IMR-90 (cell line): ENCODE measurements at regions not wholly inside any gene's neighbourhood (a gene's known extent, or its start where the extent isn't known, plus 50 kb on each side); places are given as distances from the start of the nearest gene placed in this dataset.

ENCODE experiments used
- ATAC-seq: fragments of 200-7000 bp; cut with Tn5 transposase; 2 replicates; pipeline ENCODE4 v1.9.1; 2020; ENCODE audit warnings: low read depth, mild to moderate bottlenecking, moderate library complexity
- BruUV-seq: library from RNA; stranded (reverse); fragments of 400-500 nt; replicated peaks from 2 replicates; lab custom pipeline; 2021; lab: Mats Ljungman, UMichigan
- CTCF ChIA-PET: fragments of 300-600 bp; formaldehyde crosslinking; extraction: SDS; loops from one replicate; lab custom pipeline; 2021; ENCODE audit warnings: antibody characterized with exemption; lab: Yijun Ruan, JAX
- POLR2A ChIA-PET: fragments of 300-600 bp; sonication (Branson Sonifier 250); formaldehyde crosslinking; loops from one replicate; lab custom pipeline; 2022; ENCODE audit warnings: antibody characterized with exemption; ENCODE audit not compliant: unreplicated experiment; lab: Charles Lee
- DNase-seq: peaks from one replicate; pipeline ENCODE4 v3.0.0; 2013
- H2AFZ ChIP-seq: replicated peaks from 2 replicates; pipeline ENCODE3; 2013; ENCODE audit warnings: low read length, mild to moderate bottlenecking; ENCODE audit not compliant: poor library complexity
- H2AK5ac ChIP-seq: 2 replicates; pipeline ENCODE4 v1.6.1; 2013; ENCODE audit warnings: low read depth, low read length, inconsistent platforms
- H2AK9ac ChIP-seq: replicated peaks from 2 replicates; pipeline ENCODE3; 2013; ENCODE audit warnings: mild to moderate bottlenecking, low read depth, low read length, moderate library complexity; ENCODE audit not compliant: poor library complexity
- H2BK120ac ChIP-seq: 2 replicates; pipeline ENCODE4 v1.6.1; 2013; ENCODE audit warnings: low read depth, low read length, inconsistent platforms
- H2BK15ac ChIP-seq: 3 replicates; pipeline ENCODE4 v1.6.1; 2013; ENCODE audit warnings: low read depth, low read length, inconsistent platforms
- H2BK20ac ChIP-seq: 2 replicates; pipeline ENCODE4 v1.6.1; 2013; ENCODE audit warnings: low read depth, mild to moderate bottlenecking, inconsistent platforms, low read length, moderate library complexity
- H2BK5ac ChIP-seq: 2 replicates; pipeline ENCODE4 v1.6.1; 2013; ENCODE audit warnings: mild to moderate bottlenecking, low read depth, low read length, inconsistent platforms; ENCODE audit not compliant: poor library complexity, severe bottlenecking
- H3K14ac ChIP-seq: replicated peaks from 2 replicates; pipeline ENCODE4 v1.6.1; 2013; ENCODE audit warnings: low read depth, low read length, inconsistent platforms
- H3K18ac ChIP-seq: 2 replicates; pipeline ENCODE4 v1.6.1; 2013; ENCODE audit warnings: low read depth, low read length, control low read depth
- H3K23ac ChIP-seq: 2 replicates; pipeline ENCODE4 v1.6.1; 2013; ENCODE audit warnings: low read depth, low read length, inconsistent platforms
- H3K27ac ChIP-seq: 2 replicates; pipeline ENCODE4 v1.5.1; 2013; ENCODE audit warnings: mild to moderate bottlenecking, control low read depth, low read length; ENCODE audit not compliant: insufficient read depth
- H3K27me3 ChIP-seq: 2 replicates; pipeline ENCODE4 v1.6.1; 2013; ENCODE audit warnings: low read length; ENCODE audit not compliant: control insufficient read depth, insufficient read depth
- H3K36me3 ChIP-seq: 2 replicates; pipeline ENCODE4 v1.6.1; 2013; ENCODE audit warnings: low read length, mixed read lengths; ENCODE audit not compliant: control insufficient read depth, insufficient read depth
- H3K4ac ChIP-seq: 2 replicates; pipeline ENCODE4 v1.6.1; 2013; ENCODE audit warnings: low read depth, low read length, inconsistent platforms
- H3K4me1 ChIP-seq: 2 replicates; pipeline ENCODE4 v1.6.1; 2013; ENCODE audit warnings: low read length, mixed read lengths; ENCODE audit not compliant: control insufficient read depth, insufficient read depth
- H3K4me2 ChIP-seq: 2 replicates; pipeline ENCODE4 v1.6.1; 2013; ENCODE audit warnings: low read depth, mild to moderate bottlenecking, control low read depth, low read length, moderate library complexity
- H3K4me3 ChIP-seq: 2 replicates; pipeline ENCODE4 v1.5.1; 2013; ENCODE audit warnings: low read depth, mild to moderate bottlenecking, control low read depth, low read length, moderate library complexity; ENCODE audit not compliant: insufficient read depth
- H3K56ac ChIP-seq: 2 replicates; pipeline ENCODE4 v1.6.1; 2013; ENCODE audit warnings: low read length, inconsistent platforms; ENCODE audit not compliant: insufficient read depth; ENCODE audit errors: extremely low read depth
- H3K79me1 ChIP-seq, 2 experiments: 2 replicates each; pipeline ENCODE4 v1.6.1; 2013; ENCODE audit warnings: low read length in 2 of 2, inconsistent platforms in 1 of 2, low read depth in 1 of 2
- H3K9ac ChIP-seq: 2 replicates; pipeline ENCODE4 v1.6.1; 2013; ENCODE audit warnings: low read depth, low read length, control low read depth
- H3K9me1 ChIP-seq: 2 replicates; pipeline ENCODE4 v1.6.1; 2013; ENCODE audit warnings: low read length, inconsistent platforms; ENCODE audit not compliant: insufficient read depth
- H3K9me3 ChIP-seq: 2 replicates; pipeline ENCODE4 v1.6.1; 2013; ENCODE audit warnings: low read length; ENCODE audit not compliant: control insufficient read depth, insufficient read depth
- H4K20me1 ChIP-seq: 2 replicates; pipeline ENCODE4 v1.6.1; 2013; ENCODE audit warnings: low read length, inconsistent platforms; ENCODE audit not compliant: insufficient read depth
- H4K5ac ChIP-seq: 2 replicates; pipeline ENCODE4 v1.6.1; 2013; ENCODE audit warnings: mild to moderate bottlenecking, low read depth, low read length, control low read depth
- H4K8ac ChIP-seq, 2 experiments: 2 replicates each; pipeline ENCODE4 v1.6.1; 2013; ENCODE audit warnings: low read depth in 2 of 2, low read length in 2 of 2, control low read depth in 1 of 2, inconsistent platforms in 1 of 2
- H4K91ac ChIP-seq: 2 replicates; pipeline ENCODE4 v1.6.1; 2013; ENCODE audit warnings: low read depth, low read length, inconsistent platforms; ENCODE audit not compliant: insufficient read depth
- CHD1 ChIP-seq: IDR thresholded peaks from 2 replicates; pipeline ENCODE4 v1.6.1; 2012; ENCODE audit warnings: low read depth, low read length, improper control_type of control experiment
- WGBS, 2 experiments: methylation state at CpG; one replicate each; pipeline versions ENCODE4 v1.1.5 to v1.1.7; 2013; ENCODE audit warnings: missing lambda C conversion rate in 2 of 2; ENCODE audit not compliant: insufficient read length in 1 of 2; ENCODE audit errors: extremely low coverage in 2 of 2; 5-methylcytosine and 5-hydroxymethylcytosine counted together
- dilution Hi-C: fragments of 300-500 bp; cut with HindIII; formaldehyde crosslinking; loops from one replicate; pipeline ENCODE4 v1.14.3; 2018; ENCODE audit warnings: low sequenced_read_pairs; ENCODE audit not compliant: unreplicated experiment
- in situ Hi-C: fragments of 300-500 bp; cut with MboI; formaldehyde crosslinking; loops from 3 replicates; pipeline ENCODE4 v1.14.3; 2019; ENCODE audit warnings: low sequenced_read_pairs, inconsistent platforms, mixed read lengths
- intact Hi-C: fragments of 100-400 bp; cut with micrococcal nuclease; formaldehyde crosslinking; loops from 2 replicates; pipeline ENCODE4 v1.10.0; 2022

- WGBS, 2 experiments = no CpG with 5 or more reads among the region's 6 CpGs
- in situ Hi-C loops = loop anchor here (25.0 kb wide), 1 partner anchor 1440 kb away; the partner anchor contains the start of gene MMADHC
- no peak overlapping the region for H2AFZ ChIP-seq
- POLR2A ChIA-PET = no interaction called here
- H2AK5ac ChIP-seq = peak overlapping the region; percentile 17; the same call in 1 of the 2 replicates
- no peak overlapping the region for H4K8ac ChIP-seq
- H3K79me1 ChIP-seq = no peaks in the 10 kb centered on the region
- H3K9me3 ChIP-seq = no peaks in the 10 kb centered on the region
- no peaks in the 10 kb centered on the region for H3K27me3 ChIP-seq
- H2BK15ac ChIP-seq = no peak overlapping the region
- H3K4me1 ChIP-seq = peaks cover 1% of the 10 kb centered on the region; the same call in 1 of the 2 replicates
- CTCF ChIA-PET = no interaction called here
- H3K23ac ChIP-seq = no peak overlapping the region
- no peak overlapping the region for H3K4me2 ChIP-seq
- H3K9me1 ChIP-seq = no peaks in the 10 kb centered on the region
- no peak overlapping the region for H2AK9ac ChIP-seq
- dilution Hi-C loops = no loop called here
- no peak overlapping the region for H3K4me3 ChIP-seq
- no peak overlapping the region for H3K9ac ChIP-seq
- H4K5ac ChIP-seq = no peak overlapping the region
- DNase-seq (no peak), ATAC-seq (no peak)
- no TSS peak for BruUV-seq
- TF ChIP-seq CHD1 = no peak
- peak overlapping the region; percentile 61; the same call in 1 of the 2 replicates for H2BK120ac ChIP-seq
- H3K27ac ChIP-seq = no peak overlapping the region
- H3K56ac ChIP-seq = no peak overlapping the region
- H2BK20ac ChIP-seq = 0 out of 2 replicates have a peak overlapping the region, but pooled peaks have one; percentile 15
- no peaks in the 10 kb centered on the region for H3K36me3 ChIP-seq
- peak overlapping the region; percentile 4; the same call in 1 of the 2 replicates for H3K4ac ChIP-seq
- H4K20me1 ChIP-seq = no peaks in the 10 kb centered on the region
- peak overlapping the region; percentile 17; the same call in 1 of the 2 replicates for H3K14ac ChIP-seq
- 0 out of 2 replicates have a peak overlapping the region, but pooled peaks have one; percentile 33 for H3K18ac ChIP-seq
- intact Hi-C loops = no loop called here
- no peak overlapping the region for H2BK5ac ChIP-seq
- no peak overlapping the region for H4K91ac ChIP-seq
Observed at GRCh38 chr2:151027151-151027550, 234.5 kb downstream of the RBM43 start.
